ENCODE measurements at regions not wholly inside any gene's neighbourhood (a gene's known extent, or its start where the extent isn't known, plus 50 kb on each side); places are given as distances from the start of the nearest gene placed in this dataset.

DNA sequence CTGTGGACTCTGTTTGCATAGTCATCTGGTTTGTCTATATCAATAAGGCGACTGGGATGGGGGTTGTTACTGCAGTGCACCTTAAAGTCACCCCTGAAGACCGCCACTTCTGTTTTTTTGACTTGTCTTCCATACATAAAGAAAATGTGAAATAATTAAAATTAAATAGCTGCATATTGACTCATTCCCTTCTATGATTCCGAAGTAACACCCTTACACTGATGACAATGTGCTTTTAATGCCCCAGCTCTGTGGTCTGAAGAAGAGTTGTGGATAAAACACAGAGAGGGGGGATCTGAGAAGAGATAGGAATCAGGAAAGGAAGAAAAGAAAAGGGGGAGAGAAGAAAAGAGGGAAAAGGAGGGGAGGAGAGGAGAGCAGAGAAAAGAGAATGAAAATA lies 796.9 kb upstream of the MBL2 start:
- DNase-seq (ENCODE audit: low spot score), result no peak
- TF ChIP-seq, protein P1, sequence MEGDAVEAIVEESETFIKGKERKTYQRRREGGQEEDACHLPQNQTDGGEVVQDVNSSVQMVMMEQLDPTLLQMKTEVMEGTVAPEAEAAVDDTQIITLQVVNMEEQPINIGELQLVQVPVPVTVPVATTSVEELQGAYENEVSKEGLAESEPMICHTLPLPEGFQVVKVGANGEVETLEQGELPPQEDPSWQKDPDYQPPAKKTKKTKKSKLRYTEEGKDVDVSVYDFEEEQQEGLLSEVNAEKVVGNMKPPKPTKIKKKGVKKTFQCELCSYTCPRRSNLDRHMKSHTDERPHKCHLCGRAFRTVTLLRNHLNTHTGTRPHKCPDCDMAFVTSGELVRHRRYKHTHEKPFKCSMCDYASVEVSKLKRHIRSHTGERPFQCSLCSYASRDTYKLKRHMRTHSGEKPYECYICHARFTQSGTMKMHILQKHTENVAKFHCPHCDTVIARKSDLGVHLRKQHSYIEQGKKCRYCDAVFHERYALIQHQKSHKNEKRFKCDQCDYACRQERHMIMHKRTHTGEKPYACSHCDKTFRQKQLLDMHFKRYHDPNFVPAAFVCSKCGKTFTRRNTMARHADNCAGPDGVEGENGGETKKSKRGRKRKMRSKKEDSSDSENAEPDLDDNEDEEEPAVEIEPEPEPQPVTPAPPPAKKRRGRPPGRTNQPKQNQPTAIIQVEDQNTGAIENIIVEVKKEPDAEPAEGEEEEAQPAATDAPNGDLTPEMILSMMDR (IDR thresholded peaks at IDR 0.05; ENCODE audit: extremely low read depth, missing control alignments), result no peak

DNA sequence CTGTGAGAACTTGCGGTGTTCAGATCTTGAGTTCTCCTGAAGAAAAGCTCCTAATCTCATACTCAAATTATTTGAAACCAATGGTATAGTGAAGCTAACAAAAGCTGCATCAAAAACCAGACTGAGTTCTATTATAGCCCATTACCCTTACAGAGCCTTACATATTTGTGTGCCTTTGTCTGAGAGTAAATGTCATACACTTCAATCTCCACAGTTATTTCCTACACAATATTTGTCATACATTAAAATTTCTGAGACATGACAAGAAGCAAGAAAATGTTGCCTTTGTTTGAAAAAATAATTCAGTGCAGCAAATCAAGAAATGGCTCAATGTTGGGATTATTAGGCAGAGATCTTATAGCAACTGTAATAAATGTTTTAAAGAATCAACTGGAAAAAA lies 776.1 kb upstream of the MBL2 start:
- TF ChIP-seq, protein P1 (IDR thresholded peaks at IDR 0.05; ENCODE audit: extremely low read depth, missing control alignments), result no peak

DNA sequence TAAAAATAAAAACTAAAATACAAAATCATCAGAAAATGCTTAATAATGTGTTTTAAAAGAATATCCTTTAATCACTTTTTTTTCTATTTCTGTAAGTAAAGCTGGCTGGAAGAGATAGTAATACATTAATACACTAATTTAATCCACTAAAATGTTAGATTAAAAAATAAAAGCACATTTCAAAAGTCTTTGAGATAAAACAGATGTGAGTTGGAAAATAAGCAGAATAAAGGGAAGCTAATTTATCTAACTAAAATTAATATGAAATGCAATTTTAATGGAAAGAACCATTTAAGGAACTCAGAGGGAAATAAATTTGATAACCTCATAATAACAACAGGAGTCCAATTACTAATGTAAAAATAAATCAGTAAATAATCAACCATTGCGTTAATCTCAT lies 774.8 kb upstream of the MBL2 start:
- TF ChIP-seq, protein P1 (IDR thresholded peaks at IDR 0.05; ENCODE audit: extremely low read depth, missing control alignments), result no peak
- no peak for DNase-seq (ENCODE audit: low spot score)

More for the DNA sequence above, 776.1 kb upstream of the MBL2 start:
- DNase-seq (ENCODE audit: low spot score), result no peak

DNA sequence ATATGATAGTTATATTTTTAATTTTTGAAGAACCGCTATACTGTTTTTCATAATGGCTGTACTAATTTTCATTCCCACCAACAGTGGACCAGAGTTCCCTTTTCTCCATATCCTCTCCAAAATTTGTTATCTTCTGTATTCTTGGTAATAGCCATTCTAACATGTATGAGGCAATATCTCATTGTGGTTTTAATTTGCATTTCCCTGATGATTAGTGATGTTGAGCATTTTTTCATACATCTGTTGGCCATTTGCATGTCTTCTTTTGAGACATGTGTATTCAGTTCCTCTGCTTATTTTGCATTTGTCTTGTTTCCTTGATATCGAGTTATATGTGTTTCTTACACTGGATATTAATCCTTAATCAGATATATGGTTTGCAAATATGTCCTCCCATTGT lies 770.8 kb upstream of the MBL2 start:
- TF ChIP-seq, protein P1 (IDR thresholded peaks at IDR 0.05; ENCODE audit: extremely low read depth, missing control alignments), result no peak
- no peak for DNase-seq (ENCODE audit: low spot score)

DNA sequence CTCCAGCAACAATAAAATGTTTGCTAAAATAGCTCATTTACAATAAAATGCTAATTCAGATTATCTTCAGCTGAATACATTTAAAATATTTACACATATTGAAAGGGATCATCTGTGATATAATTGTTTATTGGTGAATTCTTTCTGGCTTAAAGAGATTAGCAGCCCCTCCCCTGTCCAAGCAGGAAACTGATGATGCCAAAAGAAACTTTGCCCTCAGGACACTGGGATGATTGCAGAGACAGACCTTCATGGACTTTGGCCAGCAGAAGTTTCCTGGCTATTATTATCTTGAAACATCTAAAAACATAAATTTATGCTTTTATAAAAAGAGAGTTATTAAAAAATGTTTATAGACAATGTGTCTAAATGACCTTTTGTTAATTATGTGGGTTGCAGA lies 764.9 kb upstream of the MBL2 start:
- TF ChIP-seq, protein P1 (IDR thresholded peaks at IDR 0.05; ENCODE audit: extremely low read depth, missing control alignments), result no peak
- no peak for DNase-seq (ENCODE audit: low spot score)

DNA sequence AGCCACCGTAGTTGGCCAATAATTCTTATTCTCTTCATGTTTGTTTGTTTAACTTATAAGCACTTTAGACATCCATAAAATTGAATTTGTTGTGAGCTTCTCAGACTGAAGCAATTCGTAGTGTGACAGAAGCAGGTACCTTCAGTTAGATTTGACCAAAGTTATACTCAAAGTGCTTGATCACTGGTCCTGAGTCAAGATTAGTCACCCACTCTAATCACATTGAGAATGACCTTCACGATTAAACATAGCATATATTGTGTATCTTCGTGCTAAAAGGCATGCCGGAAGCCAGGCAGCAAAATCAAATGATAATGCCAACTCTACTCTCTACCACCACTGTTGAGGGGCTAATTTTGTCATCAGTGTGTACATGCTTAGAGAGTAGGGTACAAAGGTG lies 763.7 kb upstream of the MBL2 start:
- TF ChIP-seq, protein P1 (IDR thresholded peaks at IDR 0.05; ENCODE audit: extremely low read depth, missing control alignments), result no peak
- DNase-seq (ENCODE audit: low spot score), result no peak

DNA sequence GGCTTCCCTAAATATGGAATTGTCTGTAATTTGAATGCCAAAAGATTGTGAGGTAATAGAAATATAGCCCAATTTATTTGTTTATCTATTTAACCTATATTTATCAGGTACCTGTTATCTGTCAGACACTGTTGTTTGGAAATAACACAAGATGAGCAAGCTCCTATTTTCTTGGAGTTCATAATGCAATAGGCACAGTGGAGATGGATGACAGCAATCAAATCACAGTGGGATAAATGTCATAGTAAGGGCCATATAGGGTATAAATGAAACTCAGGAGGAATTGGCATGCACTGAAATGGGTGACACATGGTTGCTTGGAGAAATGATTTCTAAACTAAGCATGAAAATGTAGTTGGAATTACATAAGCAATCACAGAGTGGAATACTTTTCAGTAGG lies 761.8 kb upstream of the MBL2 start:
- TF ChIP-seq, protein P1 (IDR thresholded peaks at IDR 0.05; ENCODE audit: extremely low read depth, missing control alignments), result no peak

More for the DNA sequence above, 761.8 kb upstream of the MBL2 start:
- no peak for DNase-seq (ENCODE audit: low spot score)
